ENCODE measurements at regions not wholly inside any gene's neighbourhood (a gene's known extent, or its start where the extent isn't known, plus 50 kb on each side); places are given as distances from the start of the nearest gene placed in this dataset.
"Not testable (repeated sequence)": the region's sequence is repeated elsewhere in the genome, so short reads cannot be mapped to it uniquely, and the experiment has no call there.

DNA sequence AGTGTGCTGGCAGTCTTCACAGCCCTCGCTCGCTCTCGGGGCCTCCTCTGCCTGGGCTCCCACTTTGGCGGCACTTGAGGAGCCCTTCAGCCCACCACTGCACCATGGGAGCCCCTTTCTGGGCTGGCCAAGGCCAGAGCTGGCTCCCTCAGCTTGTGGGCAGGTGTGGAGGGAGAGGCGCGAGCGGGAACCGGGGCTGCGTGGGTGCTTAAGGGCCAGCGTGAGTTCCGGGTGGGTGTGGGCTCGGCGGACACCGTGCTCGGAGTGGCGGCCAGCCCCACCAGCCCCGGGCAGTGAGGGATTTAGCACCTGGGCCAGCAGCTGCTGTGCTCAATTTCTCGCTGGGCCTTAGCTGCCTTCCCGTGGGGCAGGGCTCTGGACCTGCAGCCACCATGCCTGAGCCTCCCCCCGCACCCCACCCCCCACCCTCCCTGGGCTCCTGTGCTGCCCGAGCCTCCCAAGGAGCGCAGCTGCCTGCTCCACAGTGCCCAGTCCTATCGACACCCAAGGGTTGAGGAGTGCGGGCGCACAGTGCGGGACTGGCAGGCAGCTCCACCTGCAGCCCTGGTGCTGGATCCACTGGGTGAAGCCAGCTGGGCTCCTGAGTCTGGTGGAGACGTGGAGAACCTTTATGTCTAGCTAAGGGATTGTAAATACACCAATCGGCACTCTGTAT lies 684.4 kb upstream of the GOLIM4 start:
- H3K36me3 Mint-ChIP-seq (ENCODE audit: low read depth): peaks cover 42% of the 10 kb centered on the region
- ATAC-seq; H2AFZ ChIP-seq; DNase-seq (ENCODE audit: low spot score); H3K4me3 ChIP-seq; H3K4me2 ChIP-seq; H3K79me2 ChIP-seq (replicated peaks; ENCODE audit: insufficient read depth); H3K27ac Mint-ChIP-seq; H3K27ac ChIP-seq (ENCODE audit: low read depth); H3K27me3 ChIP-seq (ENCODE audit: insufficient read depth); H3K4me1 Mint-ChIP-seq; H3K36me3 ChIP-seq (ENCODE audit: insufficient read depth); H3K9me2 ChIP-seq (ENCODE audit: insufficient read depth); H3F3A ChIP-seq (replicated peaks; ENCODE audit: low read depth); H4K20me1 ChIP-seq (replicated peaks; ENCODE audit: insufficient read depth); H3K4me1 ChIP-seq (ENCODE audit: insufficient read depth); H3K27me3 Mint-ChIP-seq (ENCODE audit: insufficient read depth, low read depth, poor library complexity); H3K4me3 Mint-ChIP-seq: not testable (repeated sequence)
- H3K9me3 Mint-ChIP-seq: peaks cover 34% of the 10 kb centered on the region

DNA sequence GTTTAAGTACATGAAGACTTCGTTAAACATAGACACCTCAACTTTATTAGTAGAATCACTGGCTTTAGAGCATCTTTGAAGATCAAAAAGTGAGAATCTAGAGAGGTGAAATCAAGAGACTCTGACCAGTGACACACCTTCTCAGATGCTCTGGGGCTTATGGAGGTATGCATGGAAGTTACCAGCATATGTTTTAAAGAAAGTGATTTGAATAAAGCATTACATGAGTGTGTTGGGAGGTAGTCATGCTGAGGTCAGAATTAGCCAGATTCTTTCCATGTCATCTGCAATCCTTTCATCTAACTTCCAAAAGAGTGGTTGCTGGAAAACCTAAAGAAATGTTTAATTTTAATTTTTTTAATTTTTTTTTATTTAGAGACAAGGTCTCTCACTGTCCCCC lies 658.0 kb upstream of the GOLIM4 start:
- Histone ChIP-seq H4K20me1 (replicated peaks; ENCODE audit: insufficient read depth) (no peaks in the 10 kb centered on the region), H3K4me1 (ENCODE audit: insufficient read depth) (no peaks in the 10 kb centered on the region), H3K27ac (ENCODE audit: low read depth) (no peak overlapping the region), H3K79me2 (replicated peaks; ENCODE audit: insufficient read depth) (no peaks in the 10 kb centered on the region), H3K36me3 (ENCODE audit: insufficient read depth) (no peaks in the 10 kb centered on the region), H3F3A (replicated peaks; ENCODE audit: low read depth) (no peaks in the 10 kb centered on the region), H3K4me2 (no peak overlapping the region), H3K4me3 (no peak overlapping the region), H3K9me2 (ENCODE audit: insufficient read depth) (no peaks in the 10 kb centered on the region), H2AFZ (no peak overlapping the region), H3K27me3 (ENCODE audit: insufficient read depth) (no peaks in the 10 kb centered on the region)
- DNase-seq (ENCODE audit: low spot score): no peak
- Mint-ChIP-seq H3K36me3 (ENCODE audit: low read depth) (no peaks in the 10 kb centered on the region), H3K9me3 (no peaks in the 10 kb centered on the region), H3K4me1 (no peaks in the 10 kb centered on the region; the same call in 2 of the 3 replicates), H3K27ac (no peak overlapping the region), H3K27me3 (ENCODE audit: insufficient read depth, low read depth, poor library complexity) (no peaks in the 10 kb centered on the region), H3K4me3 (no peak overlapping the region)
- ATAC-seq: no peak
- TF ChIP-seq JUNB (IDR thresholded peaks at IDR 0.05; ENCODE audit: unreplicated experiment) (no peak), EZH2 (IDR thresholded peaks at IDR 0.05; ENCODE audit: low read depth, unreplicated experiment) (no peak), NANOG (IDR thresholded peaks at IDR 0.05; ENCODE audit: borderline replicate concordance) (no peak), CREB1 (CRISPR knock-in tag; IDR thresholded peaks at IDR 0.05; ENCODE audit: low read depth) (no peak), ZNF114 (CRISPR knock-in tag; IDR thresholded peaks at IDR 0.05) (no peak)
- TF ChIP-seq, protein P1, sequence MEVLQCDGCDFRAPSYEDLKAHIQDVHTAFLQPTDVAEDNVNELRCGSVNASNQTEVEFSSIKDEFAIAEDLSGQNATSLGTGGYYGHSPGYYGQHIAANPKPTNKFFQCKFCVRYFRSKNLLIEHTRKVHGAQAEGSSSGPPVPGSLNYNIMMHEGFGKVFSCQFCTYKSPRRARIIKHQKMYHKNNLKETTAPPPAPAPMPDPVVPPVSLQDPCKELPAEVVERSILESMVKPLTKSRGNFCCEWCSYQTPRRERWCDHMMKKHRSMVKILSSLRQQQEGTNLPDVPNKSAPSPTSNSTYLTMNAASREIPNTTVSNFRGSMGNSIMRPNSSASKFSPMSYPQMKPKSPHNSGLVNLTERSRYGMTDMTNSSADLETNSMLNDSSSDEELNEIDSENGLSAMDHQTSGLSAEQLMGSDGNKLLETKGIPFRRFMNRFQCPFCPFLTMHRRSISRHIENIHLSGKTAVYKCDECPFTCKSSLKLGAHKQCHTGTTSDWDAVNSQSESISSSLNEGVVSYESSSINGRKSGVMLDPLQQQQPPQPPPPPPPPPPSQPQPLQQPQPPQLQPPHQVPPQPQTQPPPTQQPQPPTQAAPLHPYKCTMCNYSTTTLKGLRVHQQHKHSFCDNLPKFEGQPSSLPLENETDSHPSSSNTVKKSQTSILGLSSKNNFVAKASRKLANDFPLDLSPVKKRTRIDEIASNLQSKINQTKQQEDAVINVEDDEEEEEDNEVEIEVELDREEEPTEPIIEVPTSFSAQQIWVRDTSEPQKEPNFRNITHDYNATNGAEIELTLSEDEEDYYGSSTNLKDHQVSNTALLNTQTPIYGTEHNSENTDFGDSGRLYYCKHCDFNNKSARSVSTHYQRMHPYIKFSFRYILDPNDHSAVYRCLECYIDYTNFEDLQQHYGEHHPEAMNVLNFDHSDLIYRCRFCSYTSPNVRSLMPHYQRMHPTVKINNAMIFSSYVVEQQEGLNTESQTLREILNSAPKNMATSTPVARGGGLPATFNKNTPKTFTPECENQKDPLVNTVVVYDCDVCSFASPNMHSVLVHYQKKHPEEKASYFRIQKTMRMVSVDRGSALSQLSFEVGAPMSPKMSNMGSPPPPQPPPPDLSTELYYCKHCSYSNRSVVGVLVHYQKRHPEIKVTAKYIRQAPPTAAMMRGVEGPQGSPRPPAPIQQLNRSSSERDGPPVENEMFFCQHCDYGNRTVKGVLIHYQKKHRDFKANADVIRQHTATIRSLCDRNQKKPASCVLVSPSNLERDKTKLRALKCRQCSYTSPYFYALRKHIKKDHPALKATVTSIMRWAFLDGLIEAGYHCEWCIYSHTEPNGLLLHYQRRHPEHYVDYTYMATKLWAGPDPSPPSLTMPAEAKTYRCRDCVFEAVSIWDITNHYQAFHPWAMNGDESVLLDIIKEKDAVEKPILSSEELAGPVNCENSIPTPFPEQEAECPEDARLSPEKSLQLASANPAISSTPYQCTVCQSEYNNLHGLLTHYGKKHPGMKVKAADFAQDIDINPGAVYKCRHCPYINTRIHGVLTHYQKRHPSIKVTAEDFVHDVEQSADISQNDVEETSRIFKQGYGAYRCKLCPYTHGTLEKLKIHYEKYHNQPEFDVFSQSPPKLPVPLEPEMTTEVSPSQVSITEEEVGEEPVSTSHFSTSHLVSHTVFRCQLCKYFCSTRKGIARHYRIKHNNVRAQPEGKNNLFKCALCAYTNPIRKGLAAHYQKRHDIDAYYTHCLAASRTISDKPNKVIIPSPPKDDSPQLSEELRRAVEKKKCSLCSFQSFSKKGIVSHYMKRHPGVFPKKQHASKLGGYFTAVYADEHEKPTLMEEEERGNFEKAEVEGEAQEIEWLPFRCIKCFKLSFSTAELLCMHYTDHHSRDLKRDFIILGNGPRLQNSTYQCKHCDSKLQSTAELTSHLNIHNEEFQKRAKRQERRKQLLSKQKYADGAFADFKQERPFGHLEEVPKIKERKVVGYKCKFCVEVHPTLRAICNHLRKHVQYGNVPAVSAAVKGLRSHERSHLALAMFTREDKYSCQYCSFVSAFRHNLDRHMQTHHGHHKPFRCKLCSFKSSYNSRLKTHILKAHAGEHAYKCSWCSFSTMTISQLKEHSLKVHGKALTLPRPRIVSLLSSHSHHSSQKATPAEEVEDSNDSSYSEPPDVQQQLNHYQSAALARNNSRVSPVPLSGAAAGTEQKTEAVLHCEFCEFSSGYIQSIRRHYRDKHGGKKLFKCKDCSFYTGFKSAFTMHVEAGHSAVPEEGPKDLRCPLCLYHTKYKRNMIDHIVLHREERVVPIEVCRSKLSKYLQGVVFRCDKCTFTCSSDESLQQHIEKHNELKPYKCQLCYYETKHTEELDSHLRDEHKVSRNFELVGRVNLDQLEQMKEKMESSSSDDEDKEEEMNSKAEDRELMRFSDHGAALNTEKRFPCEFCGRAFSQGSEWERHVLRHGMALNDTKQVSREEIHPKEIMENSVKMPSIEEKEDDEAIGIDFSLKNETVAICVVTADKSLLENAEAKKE (CRISPR knock-in tag; IDR thresholded peaks at IDR 0.05): no peak
- TF ChIP-seq, protein P2, sequence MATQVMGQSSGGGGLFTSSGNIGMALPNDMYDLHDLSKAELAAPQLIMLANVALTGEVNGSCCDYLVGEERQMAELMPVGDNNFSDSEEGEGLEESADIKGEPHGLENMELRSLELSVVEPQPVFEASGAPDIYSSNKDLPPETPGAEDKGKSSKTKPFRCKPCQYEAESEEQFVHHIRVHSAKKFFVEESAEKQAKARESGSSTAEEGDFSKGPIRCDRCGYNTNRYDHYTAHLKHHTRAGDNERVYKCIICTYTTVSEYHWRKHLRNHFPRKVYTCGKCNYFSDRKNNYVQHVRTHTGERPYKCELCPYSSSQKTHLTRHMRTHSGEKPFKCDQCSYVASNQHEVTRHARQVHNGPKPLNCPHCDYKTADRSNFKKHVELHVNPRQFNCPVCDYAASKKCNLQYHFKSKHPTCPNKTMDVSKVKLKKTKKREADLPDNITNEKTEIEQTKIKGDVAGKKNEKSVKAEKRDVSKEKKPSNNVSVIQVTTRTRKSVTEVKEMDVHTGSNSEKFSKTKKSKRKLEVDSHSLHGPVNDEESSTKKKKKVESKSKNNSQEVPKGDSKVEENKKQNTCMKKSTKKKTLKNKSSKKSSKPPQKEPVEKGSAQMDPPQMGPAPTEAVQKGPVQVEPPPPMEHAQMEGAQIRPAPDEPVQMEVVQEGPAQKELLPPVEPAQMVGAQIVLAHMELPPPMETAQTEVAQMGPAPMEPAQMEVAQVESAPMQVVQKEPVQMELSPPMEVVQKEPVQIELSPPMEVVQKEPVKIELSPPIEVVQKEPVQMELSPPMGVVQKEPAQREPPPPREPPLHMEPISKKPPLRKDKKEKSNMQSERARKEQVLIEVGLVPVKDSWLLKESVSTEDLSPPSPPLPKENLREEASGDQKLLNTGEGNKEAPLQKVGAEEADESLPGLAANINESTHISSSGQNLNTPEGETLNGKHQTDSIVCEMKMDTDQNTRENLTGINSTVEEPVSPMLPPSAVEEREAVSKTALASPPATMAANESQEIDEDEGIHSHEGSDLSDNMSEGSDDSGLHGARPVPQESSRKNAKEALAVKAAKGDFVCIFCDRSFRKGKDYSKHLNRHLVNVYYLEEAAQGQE (IDR thresholded peaks at IDR 0.05; ENCODE audit: unreplicated experiment): no peak
- TF ChIP-seq, protein P3, sequence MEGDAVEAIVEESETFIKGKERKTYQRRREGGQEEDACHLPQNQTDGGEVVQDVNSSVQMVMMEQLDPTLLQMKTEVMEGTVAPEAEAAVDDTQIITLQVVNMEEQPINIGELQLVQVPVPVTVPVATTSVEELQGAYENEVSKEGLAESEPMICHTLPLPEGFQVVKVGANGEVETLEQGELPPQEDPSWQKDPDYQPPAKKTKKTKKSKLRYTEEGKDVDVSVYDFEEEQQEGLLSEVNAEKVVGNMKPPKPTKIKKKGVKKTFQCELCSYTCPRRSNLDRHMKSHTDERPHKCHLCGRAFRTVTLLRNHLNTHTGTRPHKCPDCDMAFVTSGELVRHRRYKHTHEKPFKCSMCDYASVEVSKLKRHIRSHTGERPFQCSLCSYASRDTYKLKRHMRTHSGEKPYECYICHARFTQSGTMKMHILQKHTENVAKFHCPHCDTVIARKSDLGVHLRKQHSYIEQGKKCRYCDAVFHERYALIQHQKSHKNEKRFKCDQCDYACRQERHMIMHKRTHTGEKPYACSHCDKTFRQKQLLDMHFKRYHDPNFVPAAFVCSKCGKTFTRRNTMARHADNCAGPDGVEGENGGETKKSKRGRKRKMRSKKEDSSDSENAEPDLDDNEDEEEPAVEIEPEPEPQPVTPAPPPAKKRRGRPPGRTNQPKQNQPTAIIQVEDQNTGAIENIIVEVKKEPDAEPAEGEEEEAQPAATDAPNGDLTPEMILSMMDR (conservative IDR thresholded peaks at IDR 0.05; ENCODE audit: low read depth in 2 of 2): no peak
- TF ChIP-seq, protein P4, sequence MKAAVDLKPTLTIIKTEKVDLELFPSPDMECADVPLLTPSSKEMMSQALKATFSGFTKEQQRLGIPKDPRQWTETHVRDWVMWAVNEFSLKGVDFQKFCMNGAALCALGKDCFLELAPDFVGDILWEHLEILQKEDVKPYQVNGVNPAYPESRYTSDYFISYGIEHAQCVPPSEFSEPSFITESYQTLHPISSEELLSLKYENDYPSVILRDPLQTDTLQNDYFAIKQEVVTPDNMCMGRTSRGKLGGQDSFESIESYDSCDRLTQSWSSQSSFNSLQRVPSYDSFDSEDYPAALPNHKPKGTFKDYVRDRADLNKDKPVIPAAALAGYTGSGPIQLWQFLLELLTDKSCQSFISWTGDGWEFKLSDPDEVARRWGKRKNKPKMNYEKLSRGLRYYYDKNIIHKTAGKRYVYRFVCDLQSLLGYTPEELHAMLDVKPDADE (IDR thresholded peaks at IDR 0.05): no peak

All from GM23338 (cell line).